ENCODE measurements at regions not wholly inside any gene's neighbourhood (a gene's known extent, or its start where the extent isn't known, plus 50 kb on each side); places are given as distances from the start of the nearest gene placed in this dataset.

- no peak overlapping the region for H4K91ac ChIP-seq (replicated peaks; ENCODE audit: insufficient read length, low read length)
- H3K79me2 ChIP-seq (ENCODE audit: control insufficient read depth in 1 of 2, insufficient read depth in 2 of 2, low read length in 2 of 2) = no peaks in the 10 kb centered on the region
- H4K20me1 ChIP-seq (replicated peaks in 1 of 2; ENCODE audit: control insufficient read depth in 1 of 2, insufficient read depth in 2 of 2, low read length in 2 of 2) = no peaks in the 10 kb centered on the region
- H3K36me3 ChIP-seq (ENCODE audit: control insufficient read depth in 2 of 4, insufficient read depth in 4 of 4, low read length in 3 of 4) = no peaks in the 10 kb centered on the region
- DNase-seq (ENCODE audit: low read depth in 1 of 2, low spot score in 2 of 2) (no peak), FAIRE-seq (no peak)
- POLR2A ChIA-PET (ENCODE audit: partially characterized antibody) = no interaction called here
- no peak overlapping the region for H2BK5ac ChIP-seq (ENCODE audit: low read depth, low read length)
- no peak overlapping the region for H3K4me3 ChIP-seq (ENCODE audit: extremely low read depth in 1 of 4, insufficient read depth in 2 of 4, low read depth in 3 of 4, low read length in 4 of 4)
- no peaks in the 10 kb centered on the region for H3K79me1 ChIP-seq (ENCODE audit: low read depth, low read length)
- no peak overlapping the region for H2BK15ac ChIP-seq (ENCODE audit: low read length)
- no peaks in the 10 kb centered on the region for H3K27me3 ChIP-seq (replicated peaks in 1 of 4; ENCODE audit: control insufficient read depth in 3 of 4, extremely low read depth in 1 of 4, insufficient read depth in 3 of 4, low read length in 3 of 4)
- no peaks in the 10 kb centered on the region for H3K23me2 ChIP-seq (ENCODE audit: low read depth, low read length)
- 92% methylated on average over 8 of the region's 8 CpGs; no CpG with 5 or more reads in 1 of the 2 experiments for WGBS, 2 experiments (ENCODE audit: extremely low coverage in 1 of 2, insufficient coverage in 1 of 2, insufficient read length in 1 of 2, insufficient replicate concordance in 2 of 2, low coverage in 1 of 2, low lambda C conversion rate in 2 of 2, missing lambda C conversion rate in 1 of 2)
- no peak overlapping the region for H2AK5ac ChIP-seq (ENCODE audit: low read depth, low read length)
- no peak overlapping the region for H3K9ac ChIP-seq (replicated peaks in 1 of 4; ENCODE audit: extremely low read depth in 1 of 4, low read depth in 3 of 4, low read length in 3 of 4)
- no peak overlapping the region for H3K4ac ChIP-seq (replicated peaks; ENCODE audit: insufficient read length, low read depth, low read length)
- H4K5ac ChIP-seq (ENCODE audit: insufficient read length, low read depth, low read length) = no peak overlapping the region
- no peak overlapping the region for H2BK20ac ChIP-seq (ENCODE audit: low read length)
- H3K14ac ChIP-seq (ENCODE audit: insufficient read length) = no peak overlapping the region
- no peak overlapping the region for H3K27ac ChIP-seq (ENCODE audit: low read depth, low read length)
- no peak overlapping the region for H3K4me2 ChIP-seq (ENCODE audit: insufficient read depth in 1 of 2, low read depth in 2 of 2, low read length in 2 of 2)
- no peaks in the 10 kb centered on the region for H3K9me3 ChIP-seq (ENCODE audit: insufficient read depth in 2 of 2, low read depth in 1 of 2, low read length in 1 of 2)
- H3K56ac ChIP-seq (replicated peaks; ENCODE audit: insufficient read length, low read depth, low read length) = no peak overlapping the region
- H3K23ac ChIP-seq (ENCODE audit: insufficient read length) = no peak overlapping the region
- CTCF ChIA-PET (ENCODE audit: partially characterized antibody) = interaction anchor here (1.0 kb wide), 1 partner anchor 45 kb away, joined by 3 read pairs; no protein-coding TSS in a partner anchor
- H2AFZ ChIP-seq (ENCODE audit: low read length) = no peak overlapping the region
- no peak overlapping the region for H2BK120ac ChIP-seq (replicated peaks; ENCODE audit: low read depth, low read length)
- H3K4me1 ChIP-seq (replicated peaks in 1 of 4; ENCODE audit: control insufficient read depth in 3 of 4, insufficient read depth in 4 of 4, low read length in 3 of 4) = no peaks in the 10 kb centered on the region
- no peak overlapping the region for H3K18ac ChIP-seq (ENCODE audit: extremely low read depth, low read length)
- no peak overlapping the region for H4K8ac ChIP-seq (ENCODE audit: extremely low read depth, insufficient read depth, low read length)
- H2BK12ac ChIP-seq (ENCODE audit: low read depth, low read length) = no peak overlapping the region
- TF ChIP-seq BCL11A (IDR thresholded peaks at IDR 0.05; ENCODE audit: low read depth in 2 of 2, low read length in 2 of 2) (no peak), POU5F1 (IDR thresholded peaks at IDR 0.05; ENCODE audit: low read depth, low read length) (no peak), ATF3 (IDR thresholded peaks at IDR 0.05; ENCODE audit: insufficient read depth, low read depth, low read length) (no peak), JUND (IDR thresholded peaks at IDR 0.05; ENCODE audit: low read length) (no peak), CBX8 (IDR thresholded peaks at IDR 0.05; ENCODE audit: borderline replicate concordance, low read depth, low read length) (no peak), CTBP2 (IDR thresholded peaks at IDR 0.05; ENCODE audit: borderline replicate concordance, insufficient read depth, insufficient read length, low read length) (no peak), SRF (IDR thresholded peaks at IDR 0.05; ENCODE audit: low read depth, low read length) (no peak), JUN (IDR thresholded peaks at IDR 0.05; ENCODE audit: low read depth, low read length) (no peak), ASH2L (IDR thresholded peaks at IDR 0.05; ENCODE audit: low read length) (no peak), MAX (IDR thresholded peaks at IDR 0.05) (no peak), SP1 (IDR thresholded peaks at IDR 0.05; ENCODE audit: low read depth, low read length) (no peak), NRF1 (IDR thresholded peaks at IDR 0.05; ENCODE audit: low read depth, low read length) (no peak)
Observed at GRCh38 chr12:54704202-54704601, 56.0 kb upstream of the DCD start.
